Epidermal melanocyte (primary cell): ENCODE measurements at regions not wholly inside any gene's neighbourhood (a gene's known extent, or its start where the extent isn't known, plus 50 kb on each side); places are given as distances from the start of the nearest gene placed in this dataset.

Experiments
- DNase-seq: peaks from one replicate; pipeline ENCODE4 v3.0.0; 2011; ENCODE audit warnings: low spot score; ENCODE audit not compliant: insufficient read length

DNA sequence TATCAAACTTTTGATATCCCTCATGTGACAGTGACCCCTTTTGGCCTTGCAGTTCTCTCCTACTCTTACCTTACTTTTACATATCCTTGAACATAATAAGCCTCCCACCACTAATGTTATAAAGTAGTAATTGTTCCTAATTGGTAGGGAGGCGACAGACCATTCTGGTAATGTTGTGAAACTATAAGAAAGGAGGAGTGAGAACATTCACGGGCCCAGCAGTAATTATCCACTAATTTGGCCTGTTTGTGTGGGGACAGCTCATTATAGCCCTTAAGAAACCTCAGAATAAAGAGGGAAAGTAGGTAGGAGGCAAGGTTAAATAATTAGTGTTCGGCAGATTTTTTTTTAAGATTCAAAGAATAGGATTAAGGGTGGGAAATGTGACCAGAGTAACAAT is 1046.5 kb upstream of the ARRDC3 start:
- DNase-seq: no peak

- DNase-seq: no peak
Measured at GRCh38 chr5:92428415-92428814, 1045.3 kb upstream of the ARRDC3 start.

- no peak for DNase-seq
Measured at GRCh38 chr5:92424785-92425426, 1041.8 kb upstream of the ARRDC3 start.

- no peak for DNase-seq
Measured at GRCh38 chr5:92421942-92422341, 1038.8 kb upstream of the ARRDC3 start.

GRCh38 chr5:92421196-92421595 is 1038.1 kb upstream of the ARRDC3 start:
- DNase-seq: no peak

DNA sequence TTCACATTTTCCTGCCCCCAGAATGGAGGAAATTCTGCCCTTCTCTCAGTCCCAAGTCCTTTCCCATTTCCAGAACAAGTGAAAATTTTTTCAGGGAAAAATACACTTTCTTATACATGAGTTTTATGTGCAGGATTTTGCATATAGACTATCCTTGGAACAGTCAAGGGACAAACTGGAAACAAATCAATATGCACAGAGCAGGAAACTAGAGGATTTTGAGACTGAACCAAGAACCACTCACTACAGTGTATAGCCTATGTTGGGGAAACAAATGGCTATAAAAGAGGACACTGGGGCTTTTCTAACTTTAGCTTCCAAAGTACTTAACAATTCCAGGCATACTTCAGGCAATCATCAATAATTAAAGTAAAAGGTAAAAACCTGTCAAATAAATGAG is 1036.1 kb upstream of the ARRDC3 start:
- no peak for DNase-seq

DNA sequence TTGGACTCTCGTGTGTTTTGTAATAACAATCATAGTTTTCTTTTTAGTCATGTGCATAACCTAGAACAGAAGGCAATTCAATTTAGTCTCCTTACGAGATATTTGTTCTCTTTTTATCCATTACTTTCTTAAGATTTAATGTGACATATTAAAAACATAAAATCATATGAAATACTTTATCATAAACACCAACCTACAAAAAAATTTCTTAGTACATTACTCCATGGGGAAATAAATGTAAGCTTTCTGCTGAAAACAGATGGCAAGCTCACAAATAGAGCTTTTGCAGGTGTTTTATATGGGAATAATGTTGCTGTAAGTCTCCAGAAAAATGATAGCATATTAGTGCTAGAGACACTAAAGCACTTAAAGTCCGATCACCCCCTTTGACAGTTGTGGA is 1035.2 kb upstream of the ARRDC3 start:
- no peak for DNase-seq

DNA sequence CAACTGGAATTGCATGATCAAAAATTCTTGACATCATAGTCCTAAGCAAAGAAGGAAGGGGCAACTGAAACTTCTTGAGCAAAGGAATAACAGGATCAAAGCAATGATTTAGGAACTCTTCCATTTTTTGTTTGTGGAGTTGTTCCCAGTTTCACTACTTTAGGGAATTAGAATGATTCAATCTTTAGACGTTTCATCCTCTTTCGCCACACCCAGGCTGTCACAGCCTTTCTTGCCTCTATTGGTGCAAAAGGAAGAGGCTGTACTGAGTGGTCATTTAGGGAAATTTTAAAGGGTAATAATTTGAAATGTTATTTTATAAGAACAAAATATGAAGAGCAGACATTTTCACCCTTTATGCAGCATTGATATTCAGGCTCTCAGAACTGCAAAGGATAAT is 1026.0 kb upstream of the ARRDC3 start:
- DNase-seq: no peak

GRCh38 chr5:92402956-92403702 is 1020.0 kb upstream of the ARRDC3 start:
- DNase-seq: no peak

DNA sequence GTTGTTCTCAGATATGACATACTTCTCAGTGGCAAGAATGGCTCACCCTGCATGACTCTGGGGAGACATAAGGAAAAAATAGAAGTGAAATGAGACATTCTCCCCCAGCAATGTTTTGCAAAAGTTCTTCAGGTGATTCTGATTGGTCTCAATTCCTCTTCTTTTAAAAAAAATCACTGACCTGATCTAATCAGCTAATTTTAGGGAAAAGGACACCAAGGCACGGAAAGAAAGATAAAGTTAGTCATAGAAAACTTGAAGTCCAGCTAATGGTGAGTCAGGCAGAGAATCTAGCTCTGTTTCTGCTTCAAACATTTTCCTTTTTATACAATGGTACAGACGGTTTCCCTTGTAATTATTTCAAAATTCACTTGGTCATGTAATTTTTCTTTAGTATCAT is 1018.9 kb upstream of the ARRDC3 start:
- DNase-seq: no peak

- DNase-seq: no peak
Measured at GRCh38 chr5:92401492-92401891, 1018.4 kb upstream of the ARRDC3 start.

DNA sequence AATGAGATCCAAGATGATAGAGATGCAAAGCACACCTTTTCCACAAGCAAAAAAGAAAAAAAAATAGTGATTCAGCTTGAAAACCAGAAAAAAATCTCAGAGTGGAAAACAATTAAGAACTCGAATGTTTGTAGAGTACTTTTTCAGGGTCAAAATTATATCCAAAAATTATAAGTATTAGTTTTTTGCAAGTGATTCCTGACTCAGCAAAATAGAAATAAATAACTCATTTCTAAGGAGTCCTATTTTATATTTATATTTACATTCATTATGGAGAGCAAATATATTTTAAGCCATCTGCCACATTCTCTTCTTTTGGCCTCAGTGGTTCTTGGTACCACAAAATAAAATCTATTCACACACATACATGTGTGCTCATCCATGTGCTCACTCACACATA is 1011.8 kb upstream of the ARRDC3 start:
- DNase-seq: no peak

DNA sequence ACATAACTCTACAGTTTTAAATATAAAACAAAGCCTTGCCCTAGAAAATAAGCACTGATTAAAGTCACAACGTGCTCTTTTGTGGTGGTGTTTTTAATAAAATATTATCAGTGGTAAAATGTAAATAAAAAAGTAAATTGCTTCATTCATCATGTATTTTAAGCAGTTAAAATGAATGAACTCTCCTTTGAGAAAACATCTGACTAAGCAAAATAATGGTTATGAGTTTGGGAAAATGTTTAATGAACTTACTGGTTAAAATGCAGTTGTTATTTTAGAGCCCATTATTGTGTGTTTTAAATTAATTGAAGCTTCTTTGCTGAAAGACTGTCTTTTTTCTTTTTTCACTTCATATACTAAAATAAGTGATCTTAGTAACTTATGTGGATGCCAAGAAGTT is 1007.5 kb upstream of the ARRDC3 start:
- DNase-seq: no peak

GRCh38 chr5:92380069-92380770 is 997.1 kb upstream of the ARRDC3 start:
- no peak for DNase-seq

DNA sequence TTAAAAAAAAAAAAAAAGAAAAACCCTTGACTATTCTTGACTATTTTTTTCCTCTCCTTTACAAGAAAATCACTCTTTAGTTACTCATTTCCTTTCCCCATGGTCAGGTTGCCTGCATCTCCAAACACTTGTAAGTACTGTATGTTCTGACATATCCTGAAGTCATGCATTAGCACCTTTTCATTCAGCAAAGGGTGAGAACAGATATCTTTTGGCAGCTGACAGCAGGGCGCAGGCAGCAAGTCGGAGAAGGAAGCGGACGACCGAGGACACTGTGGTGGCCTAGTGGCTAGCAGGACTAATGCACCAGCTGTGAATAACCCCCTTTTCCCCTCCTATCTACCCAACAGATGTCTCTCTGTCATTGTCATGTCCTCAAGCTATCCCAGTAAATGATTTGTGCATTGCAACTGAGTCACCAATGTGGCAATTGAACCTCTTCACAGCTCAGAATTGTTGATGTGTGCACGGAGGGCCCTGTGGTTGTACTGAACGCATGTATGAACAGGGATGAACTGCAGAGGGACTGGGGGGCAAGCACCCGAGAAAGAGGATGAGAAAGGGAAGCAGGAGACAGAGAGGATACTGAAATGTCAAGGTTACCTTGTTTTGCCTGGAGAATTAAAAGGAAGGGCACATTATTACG is 996.0 kb upstream of the ARRDC3 start:
- DNase-seq: no peak

DNA sequence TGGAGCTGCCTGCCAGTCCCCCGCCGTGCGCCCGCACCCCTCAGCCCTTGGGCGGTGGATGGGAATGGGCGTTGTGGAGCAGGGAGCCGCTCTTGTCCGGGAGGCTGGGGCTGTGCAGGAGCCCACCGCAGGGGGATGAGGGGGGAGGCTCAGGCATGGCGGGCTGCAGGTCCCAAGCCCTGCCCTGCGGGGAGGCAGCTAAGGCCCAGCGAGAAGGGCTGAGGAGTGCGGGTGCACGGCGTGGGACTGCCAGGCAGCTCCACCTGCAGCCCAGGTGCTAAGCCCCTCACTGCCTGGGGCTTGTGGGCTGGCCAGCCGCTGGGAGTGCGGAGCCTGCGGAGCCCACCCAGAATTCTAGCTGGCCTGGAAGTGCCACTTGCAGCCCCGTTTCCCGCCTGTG is 991.7 kb upstream of the ARRDC3 start:
- no peak for DNase-seq

DNA sequence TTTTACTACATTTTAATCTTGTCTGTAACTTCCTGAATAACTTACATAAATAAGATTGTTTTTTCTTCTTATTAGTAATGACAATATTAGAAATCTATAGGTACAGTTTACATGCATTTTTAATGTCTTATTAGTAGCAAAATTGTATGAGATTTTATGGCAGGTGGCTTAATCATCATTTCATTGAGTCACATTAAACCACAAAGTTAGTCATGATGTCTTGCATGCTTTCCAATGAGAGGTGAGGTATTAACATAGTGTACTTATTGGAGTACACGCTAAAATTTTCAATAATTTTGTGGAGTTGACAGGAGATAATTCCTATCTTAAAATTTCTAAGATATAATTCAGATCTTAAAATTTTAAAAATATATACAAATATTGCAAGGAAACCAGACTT is 989.6 kb upstream of the ARRDC3 start:
- no peak for DNase-seq

DNA sequence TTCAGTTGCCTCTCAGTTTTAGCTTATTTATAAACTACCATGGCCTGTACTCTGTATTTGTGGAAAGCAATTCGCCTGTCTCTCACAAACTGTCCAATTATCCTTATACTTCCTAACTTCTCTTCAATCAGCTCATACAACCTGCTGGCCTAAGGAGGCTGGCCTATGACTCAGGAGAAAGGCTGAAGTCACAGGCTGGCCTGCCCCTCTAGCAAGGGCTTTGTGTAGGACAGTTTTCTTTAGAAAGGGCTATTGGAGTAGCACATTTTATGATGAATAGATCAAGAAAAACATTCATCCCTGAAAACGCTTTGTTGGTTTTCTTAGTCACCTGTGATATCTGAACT is 988.7 kb upstream of the ARRDC3 start:
- no peak for DNase-seq

DNA sequence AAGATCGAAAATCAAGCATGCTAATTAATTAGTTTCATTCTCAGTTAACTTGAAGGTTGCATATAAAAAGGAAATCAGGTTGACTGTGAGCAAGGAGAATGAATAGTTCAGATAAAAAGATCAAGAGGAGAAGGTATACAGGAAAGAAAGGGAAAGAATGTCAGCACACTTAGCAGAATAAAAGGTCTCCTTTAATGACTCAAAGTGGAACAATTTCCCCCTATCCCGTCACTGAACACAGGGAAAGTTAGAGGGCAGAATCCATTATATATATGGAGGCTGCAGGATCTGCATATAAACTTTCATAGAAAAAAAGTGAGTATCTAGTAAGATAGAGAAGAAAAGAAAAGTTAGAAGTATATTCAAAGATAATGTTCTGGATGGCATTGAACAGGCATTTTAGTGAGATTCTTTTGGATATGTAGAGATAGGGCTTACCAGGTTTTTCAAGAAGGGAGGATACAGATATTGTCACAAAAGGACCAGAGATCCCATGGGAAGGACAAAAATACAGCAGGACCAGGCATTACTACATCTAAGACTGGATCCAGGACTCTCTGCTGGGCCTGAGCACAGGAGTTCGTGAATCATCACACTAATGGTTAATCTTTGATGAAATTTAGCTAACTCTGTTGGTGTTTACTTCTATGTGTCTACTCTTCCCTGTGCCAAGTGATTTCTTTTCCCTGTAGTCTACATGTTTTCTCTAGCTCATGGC is 988.2 kb upstream of the ARRDC3 start:
- no peak for DNase-seq

DNA sequence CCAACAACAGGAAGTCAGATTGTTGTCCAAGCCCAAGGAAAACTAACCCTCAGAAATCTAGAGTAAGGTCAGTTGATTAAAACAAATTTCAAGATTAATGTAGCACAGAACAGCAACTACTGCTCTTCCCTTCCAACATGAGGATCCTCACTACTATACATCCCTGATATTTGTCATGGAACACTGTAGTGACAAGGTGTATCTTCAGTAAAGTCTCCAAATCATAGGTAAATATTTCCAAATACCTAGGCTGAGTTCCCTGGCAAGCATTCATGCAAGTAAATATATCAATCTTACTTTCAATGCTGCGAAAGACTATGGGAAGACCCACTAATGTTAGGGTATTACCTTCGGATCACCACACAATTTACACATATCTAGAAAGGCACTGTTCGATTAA is 986.9 kb upstream of the ARRDC3 start:
- no peak for DNase-seq

GRCh38 chr5:92369587-92369986 is 986.5 kb upstream of the ARRDC3 start:
- no peak for DNase-seq
